Sciatic nerve (tissue), 2 donors: ENCODE measurements at regions not wholly inside any gene's neighbourhood (a gene's known extent, or its start where the extent isn't known, plus 50 kb on each side); places are given as distances from the start of the nearest gene placed in this dataset.

Source experiments
- ATAC-seq: fragments of 200-7000 bp; cut with Tn5 transposase; one replicate; pipeline ENCODE4 v1.9.1; 2020; ENCODE audit warnings: mild to moderate bottlenecking, moderate library complexity
- DNase-seq: peaks from one replicate; pipeline ENCODE4 v3.0.0-alpha.2; 2020; ENCODE audit warnings: low spot score
- intact Hi-C: fragments of 100-400 bp; cut with DNase I; formaldehyde crosslinking; loops from one replicate; pipeline ENCODE4 v1.14.2; 2022
- donor health status: DM: no; HTN: no; CAD: no.
- donor health status: DM: no; HTN: no; CAD: no.

DNA sequence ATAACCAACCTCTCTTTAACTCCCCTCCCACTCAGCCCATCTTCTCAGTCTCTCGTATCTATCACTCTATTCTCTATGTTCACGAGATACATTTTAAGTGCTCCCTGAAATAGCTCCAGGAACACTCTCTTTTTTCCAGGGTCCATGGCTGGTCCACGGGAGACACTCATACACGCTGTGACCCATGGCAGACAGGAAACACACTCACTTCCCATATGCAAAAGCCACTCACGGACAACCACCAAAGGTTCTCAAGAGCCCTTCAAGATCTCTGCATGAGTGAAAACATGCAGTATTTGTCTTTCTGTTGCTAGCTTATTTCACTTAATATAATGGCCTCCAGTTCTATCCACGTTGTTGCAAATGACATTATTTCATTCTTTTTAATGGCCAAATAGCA, 71.4 kb upstream of the PCSK2 start:
- DNase-seq (no peak), ATAC-seq (no peak)
- intact Hi-C loops: loop anchor here (10.0 kb wide), 1 partner anchor 1509 kb away; no protein-coding TSS in a partner anchor

DNA sequence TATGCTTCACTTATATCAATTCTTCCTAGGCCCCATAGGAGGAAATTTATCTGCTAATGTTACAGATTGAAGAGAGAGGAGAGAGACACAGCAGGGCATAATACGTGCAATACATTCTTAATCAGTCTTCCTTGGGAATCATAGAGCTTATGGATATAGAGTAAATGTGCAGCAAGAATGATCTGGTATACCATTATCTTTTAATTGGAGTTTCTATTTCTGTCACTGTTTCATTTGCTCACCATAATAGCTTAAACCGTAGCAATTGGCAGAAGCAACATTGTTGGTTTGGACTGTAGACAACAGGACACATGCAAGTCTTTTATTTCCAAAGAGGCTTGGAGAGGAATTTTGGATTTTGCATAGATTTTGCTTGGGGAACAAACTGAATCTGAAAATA, 68.1 kb upstream of the PCSK2 start:
- no peak for ATAC-seq
- intact Hi-C loops: loop anchor here (10.0 kb wide), 1 partner anchor 1506 kb away; no protein-coding TSS in a partner anchor
- no peak for DNase-seq

DNA sequence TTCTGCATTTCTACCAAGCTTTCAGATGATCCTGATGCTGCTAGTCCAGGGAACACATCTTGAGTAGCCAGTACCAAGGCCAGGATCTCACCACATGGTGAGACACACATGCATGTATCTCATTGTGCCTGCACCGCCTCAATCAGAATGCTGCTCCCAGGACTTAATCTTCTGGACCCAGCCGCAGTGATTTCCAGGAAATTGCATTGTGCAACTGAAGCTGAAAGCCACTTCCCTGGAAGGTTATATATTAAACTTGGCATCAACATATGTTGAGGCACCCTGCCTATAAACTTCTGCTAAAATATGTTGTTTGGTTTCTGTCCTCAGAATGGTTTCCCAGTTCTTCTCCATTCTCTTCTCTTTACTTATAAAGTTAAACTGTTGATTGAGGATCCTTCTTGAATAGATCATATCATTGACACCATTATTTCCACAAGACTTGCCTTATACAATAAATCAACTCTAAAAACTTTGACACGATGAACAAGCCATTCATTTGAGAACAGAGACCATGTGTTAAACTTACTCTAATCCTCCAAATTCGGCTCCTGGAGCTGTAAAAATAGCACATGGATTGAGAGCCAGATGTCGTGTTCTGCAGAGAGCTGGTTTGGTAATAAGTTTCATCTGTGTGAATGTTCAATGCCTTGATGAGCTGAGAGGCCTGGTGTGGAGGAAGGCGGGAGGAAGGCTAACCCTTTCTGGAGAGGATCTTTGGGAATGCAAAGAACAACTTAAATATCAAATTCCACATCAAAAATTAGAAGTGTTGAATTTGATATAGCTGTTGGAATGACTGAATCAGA, 65.0 kb upstream of the PCSK2 start:
- intact Hi-C loops: no loop called here
- ATAC-seq: no peak
- DNase-seq: no peak

DNA sequence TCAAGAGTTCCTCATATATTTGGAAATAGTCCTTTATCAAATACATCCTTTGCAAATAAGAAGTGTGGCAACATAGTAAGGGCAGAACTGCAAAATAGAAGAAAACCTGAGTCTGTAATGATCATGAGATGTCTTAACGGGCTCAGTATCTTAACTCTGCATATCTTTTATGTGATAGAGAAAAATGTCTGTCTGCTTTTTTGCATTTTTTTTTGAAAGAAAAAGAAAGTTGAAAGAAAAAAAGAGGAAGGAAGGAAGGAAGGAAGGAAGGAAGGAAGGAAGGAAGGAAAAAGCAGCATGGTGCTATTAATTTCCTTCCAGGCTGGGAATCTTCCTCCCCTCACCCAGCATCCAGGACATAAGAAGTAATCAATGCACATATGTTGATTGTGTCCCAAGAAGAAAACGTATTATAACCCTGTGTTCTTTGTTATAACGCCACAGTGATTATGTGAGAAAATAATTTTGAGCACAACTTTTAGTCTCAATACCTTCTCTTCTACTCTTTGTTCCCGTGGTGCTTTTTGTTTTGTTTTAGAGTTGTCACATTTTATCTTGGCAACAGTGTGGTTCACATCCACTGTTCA, 58.7 kb upstream of the PCSK2 start:
- intact Hi-C loops: no loop called here
- no peak for DNase-seq
- ATAC-seq: no peak

DNA sequence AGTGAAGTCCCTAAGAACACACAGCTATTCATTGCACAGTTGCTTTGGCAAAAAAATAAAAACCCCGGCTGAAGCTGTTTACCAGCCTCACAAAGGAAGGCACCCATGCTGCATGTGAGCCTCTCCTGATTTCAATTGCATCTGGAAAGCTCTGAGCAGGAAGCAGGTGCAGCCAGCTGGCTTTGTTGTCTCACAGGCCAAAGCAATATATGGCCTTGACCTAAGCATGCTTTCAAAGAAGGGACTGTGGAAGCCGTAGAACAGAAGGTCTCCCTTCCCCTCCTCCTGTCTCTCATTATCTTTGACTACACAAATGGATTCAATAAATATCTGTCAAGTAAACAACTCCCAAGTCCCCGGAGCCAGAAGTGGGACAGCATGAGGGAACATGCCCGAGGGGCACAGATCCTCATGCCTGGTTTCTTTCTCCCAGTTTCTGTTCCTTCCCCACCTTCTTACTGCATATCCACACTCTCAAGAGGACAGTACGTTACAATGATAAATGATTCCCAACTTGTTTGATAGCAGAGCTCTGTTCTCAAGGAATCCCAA, 57.2 kb upstream of the PCSK2 start:
- ATAC-seq (no peak), DNase-seq (no peak)

DNA sequence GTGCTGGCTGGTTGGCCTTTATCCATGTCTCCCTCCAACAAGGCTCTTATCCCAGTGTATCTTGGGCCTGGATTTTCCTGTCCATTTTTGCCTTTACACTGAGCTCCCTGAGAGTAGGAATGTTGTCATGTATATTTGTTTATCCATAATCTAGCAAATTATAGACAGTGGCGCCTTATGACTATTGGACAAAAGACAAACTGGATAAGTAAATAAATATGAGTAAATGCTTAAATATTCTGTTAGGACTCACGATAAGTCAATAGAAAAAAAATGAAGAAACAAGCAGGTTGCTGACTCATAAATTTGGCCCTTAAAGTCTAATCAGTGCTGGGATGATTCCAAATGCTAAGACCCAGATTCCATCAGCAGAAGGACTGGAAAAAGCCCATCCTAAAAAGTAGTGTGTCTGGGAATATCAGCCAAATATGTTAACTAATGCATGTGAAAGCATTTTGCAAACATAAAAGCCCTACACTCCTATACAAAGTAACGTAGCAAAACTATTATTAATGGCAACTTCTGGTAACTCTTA, 55.0 kb upstream of the PCSK2 start:
- no peak for ATAC-seq
- intact Hi-C loops: no loop called here
- no peak for DNase-seq

More for the DNA sequence above, 57.2 kb upstream of the PCSK2 start:
- intact Hi-C loops: no loop called here

DNA sequence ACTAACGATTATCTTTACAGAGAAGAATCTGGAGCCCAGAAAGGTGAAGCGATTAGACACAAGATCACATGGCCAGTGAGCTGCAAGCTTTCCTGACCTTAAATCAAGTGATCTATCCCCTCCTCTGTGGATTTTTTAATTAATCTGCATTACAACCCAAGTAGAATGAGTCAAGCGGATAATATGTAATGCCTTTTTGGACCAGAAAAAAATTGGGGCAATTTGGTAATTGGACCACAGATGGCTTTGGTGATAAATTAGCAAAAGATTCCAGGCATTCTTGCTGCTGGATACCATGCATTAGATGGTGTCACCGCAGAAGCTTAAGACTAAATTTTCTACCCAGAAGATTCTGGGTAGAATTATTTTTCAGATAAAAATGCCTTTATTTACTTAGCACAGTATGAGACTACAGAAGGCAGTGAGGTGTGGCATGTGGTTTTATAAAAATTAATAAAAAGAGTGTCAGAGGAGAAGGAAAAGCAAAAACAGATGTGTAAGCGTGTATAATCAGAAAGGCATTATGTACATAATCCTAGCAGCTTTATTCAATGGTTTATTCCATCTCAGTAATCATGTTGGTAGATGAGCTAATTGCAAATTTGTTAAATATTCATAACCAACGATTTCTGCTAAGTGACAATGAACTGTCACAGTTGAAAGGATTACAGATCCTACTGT, 53.9 kb upstream of the PCSK2 start:
- DNase-seq (no peak), ATAC-seq (no peak)
- intact Hi-C loops: no loop called here
